Head of caudate nucleus (tissue), 42 donors: ENCODE measurements at regions not wholly inside any gene's neighbourhood (a gene's known extent, or its start where the extent isn't known, plus 50 kb on each side); places are given as distances from the start of the nearest gene placed in this dataset.

Experiments used
- DNase-seq, 42 donors: peaks; one replicate each; pipeline versions ENCODE4 v3.0.0 to v3.0.0-alpha.2; 2020 to 2021; ENCODE audit warnings: mixed read lengths in 7 of 42
- intact Hi-C: fragments of 100-400 bp; cut with DNase I; formaldehyde crosslinking; loops from one replicate; pipeline ENCODE4 v1.15.0; 2022

- no peak for DNase-seq
- intact Hi-C loops: no loop called here
Measured at GRCh38 chr11:119901657-119902577, 172.9 kb upstream of the NECTIN1 start.

GRCh38 chr11:119899997-119900396 lies 171.0 kb upstream of the NECTIN1 start:
- no peak for DNase-seq
- intact Hi-C loops: no loop called here

- intact Hi-C loops: no loop called here
- DNase-seq: no peak
Measured at GRCh38 chr11:119897576-119897975, 168.6 kb upstream of the NECTIN1 start.

GRCh38 chr11:119897046-119897440 lies 168.0 kb upstream of the NECTIN1 start:
- intact Hi-C loops: no loop called here
- DNase-seq: no peak

GRCh38 chr11:119896387-119897045 lies 167.5 kb upstream of the NECTIN1 start:
- no peak for DNase-seq
- intact Hi-C loops: no loop called here

GRCh38 chr11:119895981-119896380 lies 167.0 kb upstream of the NECTIN1 start:
- no peak for DNase-seq

GRCh38 chr11:119894916-119895315 lies 165.9 kb upstream of the NECTIN1 start:
- intact Hi-C loops: loop anchor here (5.0 kb wide), 1 partner anchor 82 kb away; no protein-coding TSS in a partner anchor

More at GRCh38 chr11:119895981-119896380, 167.0 kb upstream of the NECTIN1 start:
- intact Hi-C loops: no loop called here

GRCh38 chr11:119892311-119892808 lies 163.4 kb upstream of the NECTIN1 start:
- intact Hi-C loops: loop anchor here (5.0 kb wide), 1 partner anchor 85 kb away; no protein-coding TSS in a partner anchor
- peak in 39 of 42 donors; percentile 3 to 90 (median 72) for DNase-seq

More at GRCh38 chr11:119894916-119895315, 165.9 kb upstream of the NECTIN1 start:
- no peak for DNase-seq

GRCh38 chr11:119891055-119891768 lies 162.2 kb upstream of the NECTIN1 start:
- intact Hi-C loops: loop anchor here (5.0 kb wide), 1 partner anchor 86 kb away; no protein-coding TSS in a partner anchor
- DNase-seq: peak; percentile 40 to 95 (median 88)

GRCh38 chr11:119890466-119890865 lies 161.5 kb upstream of the NECTIN1 start:
- intact Hi-C loops: loop anchor here (5.0 kb wide), 1 partner anchor 87 kb away; no protein-coding TSS in a partner anchor
- no peak for DNase-seq

GRCh38 chr11:119889728-119890280 lies 160.8 kb upstream of the NECTIN1 start:
- DNase-seq: no peak
- intact Hi-C loops: loop anchor here (5.0 kb wide), 1 partner anchor 87 kb away; no protein-coding TSS in a partner anchor

- intact Hi-C loops: no loop called here
- no peak for DNase-seq
Measured at GRCh38 chr11:119889111-119889510, 160.1 kb upstream of the NECTIN1 start.

- intact Hi-C loops: no loop called here
- DNase-seq: no peak
Measured at GRCh38 chr11:119888119-119888518, 159.1 kb upstream of the NECTIN1 start.

- intact Hi-C loops: no loop called here
- DNase-seq: no peak
Measured at GRCh38 chr11:119886667-119887230, 157.7 kb upstream of the NECTIN1 start.

GRCh38 chr11:119885861-119886567 lies 157.0 kb upstream of the NECTIN1 start:
- no peak for DNase-seq
- intact Hi-C loops: no loop called here

- no peak for DNase-seq
- intact Hi-C loops: no loop called here
Measured at GRCh38 chr11:119885067-119885466, 156.1 kb upstream of the NECTIN1 start.

- DNase-seq: no peak
- intact Hi-C loops: no loop called here
Measured at GRCh38 chr11:119882316-119882715, 153.3 kb upstream of the NECTIN1 start.

- no peak for DNase-seq
- intact Hi-C loops: no loop called here
Measured at GRCh38 chr11:119880873-119881272, 151.9 kb upstream of the NECTIN1 start.
